ENCODE measurements at regions not wholly inside any gene's neighbourhood (a gene's known extent, or its start where the extent isn't known, plus 50 kb on each side); places are given as distances from the start of the nearest gene placed in this dataset.

- H3K27ac ChIP-seq: no peak overlapping the region
- H3K36me3 ChIP-seq: no peaks in the 10 kb centered on the region
- no peaks in the 10 kb centered on the region for H3K9me3 ChIP-seq (replicated peaks in 1 of 11)
- no peak overlapping the region for H3K9ac ChIP-seq
- H4K20me1 ChIP-seq: no peaks in the 10 kb centered on the region
- no peak for TF ChIP-seq Cebpa-rat (IDR thresholded peaks at IDR 0.05)
- H3K4me3 ChIP-seq: no peak overlapping the region
- H3K4me2 ChIP-seq: no peak overlapping the region
- no peaks in the 10 kb centered on the region for H3K27me3 ChIP-seq
- H3K4me1 ChIP-seq: no peaks in the 10 kb centered on the region
Measured at GRCh38 chr2:145861940-145862339, 1342.0 kb upstream of the ZEB2 start.

- Histone ChIP-seq H3K27me3 (no peaks in the 10 kb centered on the region), H3K36me3 (no peaks in the 10 kb centered on the region), H3K9me3 (replicated peaks in 1 of 11) (no peaks in the 10 kb centered on the region), H3K4me1 (no peaks in the 10 kb centered on the region), H4K20me1 (no peaks in the 10 kb centered on the region), H3K27ac (no peak overlapping the region), H3K4me2 (no peak overlapping the region), H3K9ac (no peak overlapping the region), H3K4me3 (no peak overlapping the region)
- no peak for TF ChIP-seq Cebpa-rat (IDR thresholded peaks at IDR 0.05)
Measured at GRCh38 chr2:145860083-145860482, 1340.2 kb upstream of the ZEB2 start.

GRCh38 chr2:145855142-145855541 is 1335.2 kb upstream of the ZEB2 start:
- Histone ChIP-seq H3K27me3 (no peaks in the 10 kb centered on the region), H3K4me3 (no peak overlapping the region), H3K9me3 (replicated peaks in 1 of 11) (0 out of 22 replicates have a peak, but pooled peaks cover 0 to 7% (median 0%) of the 10 kb centered on the region in 11 experiments), H3K36me3 (no peaks in the 10 kb centered on the region), H3K27ac (no peak overlapping the region), H4K20me1 (no peaks in the 10 kb centered on the region), H3K9ac (no peak overlapping the region), H3K4me1 (no peaks in the 10 kb centered on the region), H3K4me2 (no peak overlapping the region)
- no peak for TF ChIP-seq Cebpa-rat (IDR thresholded peaks at IDR 0.05)

- Histone ChIP-seq H4K20me1 (no peaks in the 10 kb centered on the region), H3K9me3 (replicated peaks in 1 of 11) (0 out of 22 replicates have a peak, but pooled peaks cover 0 to 7% (median 0%) of the 10 kb centered on the region in 11 experiments), H3K9ac (no peak overlapping the region), H3K4me2 (no peak overlapping the region), H3K27me3 (no peaks in the 10 kb centered on the region), H3K27ac (no peak overlapping the region), H3K4me3 (no peak overlapping the region), H3K4me1 (no peaks in the 10 kb centered on the region), H3K36me3 (no peaks in the 10 kb centered on the region)
- TF ChIP-seq Cebpa-rat (IDR thresholded peaks at IDR 0.05): no peak
Measured at GRCh38 chr2:145854039-145854755, 1334.3 kb upstream of the ZEB2 start.

- H3K4me1 ChIP-seq: no peaks in the 10 kb centered on the region
- no peaks in the 10 kb centered on the region for H3K36me3 ChIP-seq
- H3K9ac ChIP-seq: no peak overlapping the region
- 0 out of 22 replicates have a peak, but pooled peaks cover 0 to 7% (median 0%) of the 10 kb centered on the region in 11 experiments for H3K9me3 ChIP-seq (replicated peaks in 1 of 11)
- H3K27me3 ChIP-seq: no peaks in the 10 kb centered on the region
- H3K4me2 ChIP-seq: no peak overlapping the region
- no peaks in the 10 kb centered on the region for H4K20me1 ChIP-seq
- no peak for TF ChIP-seq Cebpa-rat (IDR thresholded peaks at IDR 0.05)
- no peak overlapping the region for H3K4me3 ChIP-seq
- H3K27ac ChIP-seq: no peak overlapping the region
Measured at GRCh38 chr2:145851730-145852129, 1331.8 kb upstream of the ZEB2 start.

GRCh38 chr2:145849466-145849865 is 1329.5 kb upstream of the ZEB2 start:
- no peak for TF ChIP-seq Cebpa-rat (IDR thresholded peaks at IDR 0.05)
- Histone ChIP-seq H4K20me1 (no peaks in the 10 kb centered on the region), H3K9ac (no peak overlapping the region), H3K36me3 (no peaks in the 10 kb centered on the region), H3K27ac (no peak overlapping the region), H3K27me3 (no peaks in the 10 kb centered on the region), H3K9me3 (replicated peaks in 1 of 11) (0 out of 22 replicates have a peak, but pooled peaks cover 0 to 4% (median 0%) of the 10 kb centered on the region in 11 experiments), H3K4me3 (no peak overlapping the region), H3K4me1 (peaks cover 3 to 13% (median 11%) of the 10 kb centered on the region in 10 experiments; a peak in 14 of 20 replicates), H3K4me2 (no peak overlapping the region)

- Histone ChIP-seq H3K4me1 (peaks cover 3 to 13% (median 11%) of the 10 kb centered on the region in 10 experiments; a peak in 14 of 20 replicates), H3K4me3 (no peak overlapping the region), H3K9me3 (replicated peaks in 1 of 11) (no peaks in the 10 kb centered on the region), H3K9ac (no peak overlapping the region), H3K4me2 (no peak overlapping the region), H4K20me1 (no peaks in the 10 kb centered on the region), H3K36me3 (no peaks in the 10 kb centered on the region), H3K27me3 (no peaks in the 10 kb centered on the region), H3K27ac (no peak overlapping the region)
- TF ChIP-seq Cebpa-rat (IDR thresholded peaks at IDR 0.05): no peak
Measured at GRCh38 chr2:145846982-145847381, 1327.1 kb upstream of the ZEB2 start.

GRCh38 chr2:145845923-145846322 is 1326.0 kb upstream of the ZEB2 start:
- peak overlapping the region in 9 of 11 experiments; percentile 1 to 42 (median 31); a peak in 8 of 22 replicates for H3K4me2 ChIP-seq
- H3K4me1 ChIP-seq: peaks cover 3 to 13% (median 11%) of the 10 kb centered on the region in 10 experiments; a peak in 14 of 20 replicates
- H3K27me3 ChIP-seq: no peaks in the 10 kb centered on the region
- H3K9ac ChIP-seq: no peak overlapping the region
- H3K4me3 ChIP-seq: no peak overlapping the region
- H4K20me1 ChIP-seq: no peaks in the 10 kb centered on the region
- H3K9me3 ChIP-seq (replicated peaks in 1 of 11): no peaks in the 10 kb centered on the region
- no peak overlapping the region; a peak in 1 of 22 replicates for H3K27ac ChIP-seq
- no peaks in the 10 kb centered on the region for H3K36me3 ChIP-seq
- no peak for TF ChIP-seq Cebpa-rat (IDR thresholded peaks at IDR 0.05)

GRCh38 chr2:145845207-145845894 is 1325.4 kb upstream of the ZEB2 start:
- Histone ChIP-seq H4K20me1 (no peaks in the 10 kb centered on the region), H3K9me3 (replicated peaks in 1 of 11) (no peaks in the 10 kb centered on the region), H3K9ac (no peak overlapping the region), H3K4me3 (no peak overlapping the region), H3K27me3 (no peaks in the 10 kb centered on the region), H3K4me1 (peaks cover 3 to 13% (median 11%) of the 10 kb centered on the region in 10 experiments; a peak in 14 of 20 replicates), H3K4me2 (peak overlapping the region in 9 of 11 experiments; percentile 1 to 42 (median 31); a peak in 10 of 22 replicates), H3K27ac (no peak overlapping the region; a peak in 1 of 22 replicates), H3K36me3 (no peaks in the 10 kb centered on the region)
- TF ChIP-seq Cebpa-rat (IDR thresholded peaks at IDR 0.05): peak in 3 of 11 experiments; percentile 23 to 68 (median 57); a peak in 4 of 22 replicates
